HG03565 (cell line): ENCODE measurements at regions not wholly inside any gene's neighbourhood (a gene's known extent, or its start where the extent isn't known, plus 50 kb on each side); places are given as distances from the start of the nearest gene placed in this dataset.

Experiments used
- ATAC-seq: cut with Tn5 transposase; IDR thresholded peaks from one replicate; pipeline ENCODE4 v1.9.1; 2021; ENCODE audit warnings: mild to moderate bottlenecking, moderate library complexity; ENCODE audit not compliant: unreplicated experiment

GRCh38 chr3:66592016-66592761 is 91.4 kb upstream of the LRIG1 start:
- no peak for ATAC-seq

GRCh38 chr3:66592927-66593625 is 92.3 kb upstream of the LRIG1 start:
- no peak for ATAC-seq

GRCh38 chr3:66593978-66594377 is 93.2 kb upstream of the LRIG1 start:
- no peak for ATAC-seq

- ATAC-seq, result no peak
Measured at GRCh38 chr3:66597308-66597863, 96.6 kb upstream of the LRIG1 start.

GRCh38 chr3:66598168-66598567 is 97.3 kb upstream of the LRIG1 start:
- ATAC-seq, result no peak

GRCh38 chr3:66602237-66602636 is 101.4 kb upstream of the LRIG1 start:
- ATAC-seq, result no peak

GRCh38 chr3:66602691-66603090 is 101.9 kb upstream of the LRIG1 start:
- no peak for ATAC-seq

GRCh38 chr3:66603151-66603611 is 102.4 kb upstream of the LRIG1 start:
- ATAC-seq, result no peak

- no peak for ATAC-seq
Measured at GRCh38 chr3:66604481-66604880, 103.7 kb upstream of the LRIG1 start.

GRCh38 chr3:66606126-66606525 is 105.3 kb upstream of the LRIG1 start:
- no peak for ATAC-seq

GRCh38 chr3:66606868-66607267 is 106.0 kb upstream of the LRIG1 start:
- no peak for ATAC-seq

GRCh38 chr3:66609660-66610561 is 109.1 kb upstream of the LRIG1 start:
- no peak for ATAC-seq

- no peak for ATAC-seq
Measured at GRCh38 chr3:66610562-66610909, 109.7 kb upstream of the LRIG1 start.

GRCh38 chr3:66615643-66616301 is 115.0 kb upstream of the LRIG1 start:
- no peak for ATAC-seq

GRCh38 chr3:66617351-66617750 is 116.5 kb upstream of the LRIG1 start:
- no peak for ATAC-seq

- no peak for ATAC-seq
Measured at GRCh38 chr3:66618066-66618465, 117.2 kb upstream of the LRIG1 start.

GRCh38 chr3:66620296-66620695 is 119.5 kb upstream of the LRIG1 start:
- ATAC-seq, result no peak

GRCh38 chr3:66622756-66623457 is 122.1 kb upstream of the LRIG1 start:
- no peak for ATAC-seq

- ATAC-seq, result no peak
Measured at GRCh38 chr3:66625505-66626216, 124.8 kb upstream of the LRIG1 start.
